K562 (cell line): ENCODE measurements at regions not wholly inside any gene's neighbourhood (a gene's known extent, or its start where the extent isn't known, plus 50 kb on each side); places are given as distances from the start of the nearest gene placed in this dataset.

ENCODE experiments used
- ATAC-seq: fragments of 200-7000 bp; cut with Tn5 transposase; 3 replicates; pipeline ENCODE4 v1.9.1; 2020; ENCODE audit warnings: moderate library complexity
- BruUV-seq: library from RNA; stranded (reverse); fragments of 400-500 nt; replicated peaks from 2 replicates; lab custom pipeline; 2021; lab: Mats Ljungman, UMichigan
- CTCF ChIA-PET: fragments of 300-600 bp; formaldehyde crosslinking; extraction: SDS; loops from one replicate; lab custom pipeline; 2021; ENCODE audit warnings: low intra/inter-chr PET ratio; lab: Yijun Ruan, JAX
- POLR2A ChIA-PET: fragments of 300-600, 350-650 bp; sonication (Branson Sonifier 250); formaldehyde crosslinking; extraction: SDS; loops from one replicate; lab custom pipeline; 2021; ENCODE audit warnings: antibody characterized with exemption, inconsistent platforms; lab: Yijun Ruan, JAX
- DNase-seq, 4 experiments: peaks; one replicate each; pipeline versions ENCODE4 v3.0.0 to v3.0.0-alpha.2; 2011 to 2018; ENCODE audit warnings: low spot score in 3 of 4, mixed read lengths in 3 of 4; ENCODE audit errors: extremely low read depth in 1 of 4
- FAIRE-seq: peaks from 2 replicates; lab custom pipeline; 2011; peaks lifted over from hg19 to GRCh38; lab: Jason Lieb, UNC
- H2AFZ ChIP-seq: 2 replicates; pipeline ENCODE4 v1.6.0; 2011; ENCODE audit warnings: low read depth, low read length, control low read depth, inconsistent platforms
- H3K27ac ChIP-seq: fragments of 200-600 bp; 3 replicates; pipeline ENCODE4 v1.8.0; 2011; ENCODE audit warnings: low read depth, mild to moderate bottlenecking, control low read depth, inconsistent platforms, low read length, moderate library complexity, mixed read lengths; ENCODE audit errors: extremely low read depth
- H3K27me3 ChIP-seq, 2 experiments: fragments of 300-600 bp in 1 of 2; 2 replicates in 1 of 2; 3 replicates in 1 of 2; pipeline versions ENCODE4 v1.6.0 to v1.8.0; 2011; ENCODE audit warnings: inconsistent platforms in 2 of 2, low read length in 2 of 2, mild to moderate bottlenecking in 1 of 2, mixed read lengths in 1 of 2, moderate library complexity in 1 of 2; ENCODE audit not compliant: control insufficient read depth in 2 of 2, insufficient read depth in 2 of 2
- H3K36me3 ChIP-seq: fragments of 300-600 bp; 3 replicates; pipeline ENCODE4 v1.8.0; 2011; ENCODE audit warnings: mild to moderate bottlenecking, low read length, inconsistent platforms; ENCODE audit not compliant: control insufficient read depth, insufficient read depth
- H3K4me1 ChIP-seq, 2 experiments: fragments of 200-600 bp in 1 of 2; replicated peaks in 1 of 2; 2 replicates in 1 of 2; 3 replicates in 1 of 2; pipeline versions ENCODE4 v1.5.1 to v1.8.0; 2011; ENCODE audit warnings: inconsistent platforms in 2 of 2, low read length in 2 of 2, mild to moderate bottlenecking in 1 of 2, mixed read lengths in 1 of 2, moderate library complexity in 1 of 2; ENCODE audit not compliant: control insufficient read depth in 2 of 2, insufficient read depth in 2 of 2
- H3K4me2 ChIP-seq: 2 replicates; pipeline ENCODE4 v1.6.1; 2011; ENCODE audit warnings: low read length, control low read depth, inconsistent platforms, mixed read lengths; ENCODE audit not compliant: insufficient read depth
- H3K4me3 ChIP-seq: fragments of 200-600 bp; sonication (generic), shearing (Covaris generic); 2 replicates; pipeline ENCODE4 v1.5.1; 2016; ENCODE audit warnings: control low read depth, inconsistent platforms
- H3K79me2 ChIP-seq: fragments of 200-600 bp; 3 replicates; pipeline ENCODE4 v1.8.0; 2011; ENCODE audit warnings: low read length, inconsistent platforms; ENCODE audit not compliant: control insufficient read depth, insufficient read depth
- H3K9ac ChIP-seq, 2 experiments: 2 replicates each; pipeline versions ENCODE4 v1.6.0 to v1.6.1; 2011; ENCODE audit warnings: low read depth in 2 of 2, low read length in 2 of 2, control low read depth in 1 of 2, inconsistent platforms in 1 of 2, mild to moderate bottlenecking in 1 of 2, mixed read lengths in 1 of 2; ENCODE audit not compliant: insufficient read depth in 1 of 2
- H3K9me1 ChIP-seq: one replicate; pipeline ENCODE4 v1.6.0; 2011; ENCODE audit warnings: inconsistent platforms, mild to moderate bottlenecking, low read length, moderate library complexity; ENCODE audit not compliant: control insufficient read depth, insufficient read depth
- H3K9me3 ChIP-seq: replicated peaks from 2 replicates; pipeline ENCODE4 v1.5.1; 2011; ENCODE audit warnings: low read depth, low read length, inconsistent platforms; ENCODE audit not compliant: control insufficient read depth, insufficient read depth
- H4K20me1 ChIP-seq: replicated peaks from 2 replicates; pipeline ENCODE4 v1.6.1; 2011; ENCODE audit warnings: low read length, inconsistent platforms, mixed read lengths; ENCODE audit not compliant: control insufficient read depth, insufficient read depth
- ASH1L ChIP-seq: fragments of 450-650 bp; IDR thresholded peaks from 2 replicates; pipeline ENCODE4 v1.6.1; 2018; ENCODE audit warnings: borderline replicate concordance, mild to moderate bottlenecking, low read depth; ENCODE audit not compliant: partially characterized antibody
- CEBPZ ChIP-seq: fragments of 150-350 bp; IDR thresholded peaks from 2 replicates; pipeline ENCODE4 v1.6.1; 2014; ENCODE audit warnings: low read depth, mild to moderate bottlenecking, low read length, borderline replicate concordance
- ELF1 ChIP-seq: fragments of 200-800 bp; sonication (Bioruptor generic); IDR thresholded peaks from 2 replicates; pipeline ENCODE4 v1.6.1; 2016; ENCODE audit warnings: missing genetic modification characterization, missing compliant biosample characterization
- ILF3 ChIP-seq: fragments of 450-650 bp; IDR thresholded peaks from 2 replicates; pipeline ENCODE4 v1.6.1; 2018; ENCODE audit warnings: antibody characterized with exemption, mild to moderate bottlenecking, moderate library complexity, borderline replicate concordance
- POLR3G ChIP-seq: IDR thresholded peaks from 2 replicates; pipeline ENCODE4 v1.6.1; 2011; ENCODE audit not compliant: insufficient read length, insufficient replicate concordance; ENCODE audit errors: extremely low read depth
- SRSF1 ChIP-seq: fragments of 200-400 bp; formaldehyde crosslinking; IDR thresholded peaks from 2 replicates; pipeline ENCODE4 v1.6.1; 2017; ENCODE audit warnings: mild to moderate bottlenecking, low read depth, low read length, moderate library complexity
- WGBS: fragments of 100-300 bp; shearing (Covaris generic); methylation state at CpG from one replicate; pipeline ENCODE4 v1.1.6; 2016; ENCODE audit warnings: low coverage, mixed read lengths; ENCODE audit not compliant: insufficient coverage; ENCODE audit errors: missing lambda C conversion rate; 5-methylcytosine and 5-hydroxymethylcytosine counted together
- in situ Hi-C: fragments of 300-500 bp; cut with MboI; formaldehyde crosslinking; loops from 4 replicates; pipeline ENCODE4 v1.15.0; 2018; ENCODE audit warnings: inconsistent platforms, mixed read lengths
- intact Hi-C: fragments of 100-400 bp; cut with micrococcal nuclease; formaldehyde crosslinking; loops from 2 replicates; pipeline ENCODE4 v1.14.2; 2022

- Histone ChIP-seq H3K36me3 (no peaks in the 10 kb centered on the region), H3K9me1 (no peaks in the 10 kb centered on the region), H3K4me2 (no peak overlapping the region), H2AFZ (no peak overlapping the region), H3K9ac (no peak overlapping the region), H4K20me1 (no peaks in the 10 kb centered on the region), H3K4me1 (no peaks in the 10 kb centered on the region), H3K9me3 (no peaks in the 10 kb centered on the region), H3K4me3 (no peak overlapping the region), H3K27me3 (peaks cover 27 to 39% of the 10 kb centered on the region in 2 experiments), H3K79me2 (no peaks in the 10 kb centered on the region), H3K27ac (no peak overlapping the region)
- no peak for TF ChIP-seq POLR3G
- no peak for TF ChIP-seq ILF3
- no peak for TF ChIP-seq CEBPZ
- no peak for TF ChIP-seq SRSF1
- TF ChIP-seq ELF1 (tag): no peak
- no peak for TF ChIP-seq ASH1L
- DNase-seq (no peak), ATAC-seq (no peak), FAIRE-seq (no peak)
- ChIA-PET CTCF (no interaction called here), POLR2A (interaction anchor here (1.1 to 1.8 kb wide), 3 partner anchors 11 to 25 kb away, joined by 3 to 6 read pairs (median 3); no protein-coding TSS in a partner anchor)
- no TSS peak for BruUV-seq
- in situ Hi-C loops: no loop called here
- WGBS: 0% methylated on average over 1 of the region's 1 CpG
- intact Hi-C loops: no loop called here
These were observed 230.8 kb downstream of the CD83 start for GRCh38 chr6:14348389-14348788.
